Esophagus squamous epithelium (tissue), 4 donors: ENCODE measurements at regions not wholly inside any gene's neighbourhood (a gene's known extent, or its start where the extent isn't known, plus 50 kb on each side); places are given as distances from the start of the nearest gene placed in this dataset.

Experiments used
- POLR2A ChIP-seq, 4 donors: fragments of 450-650 bp; IDR thresholded peaks; one replicate each; pipeline ENCODE4 v1.6.1; 2017; ENCODE audit warnings: antibody characterized with exemption in 4 of 4, mild to moderate bottlenecking in 4 of 4, moderate library complexity in 3 of 4
- TF ChIP-seq, protein P1 (sequence below), 6 experiments: fragments of 450-650 bp in 4 of 6; fragments of 200-600 bp in 2 of 6; sonication (generic) in 2 of 6; IDR thresholded peaks; one replicate each; pipeline ENCODE4 v1.5.1; 2016 to 2019; ENCODE audit warnings: antibody characterized with exemption in 6 of 6, mild to moderate bottlenecking in 4 of 6, moderate library complexity in 4 of 6

GRCh38 chr7:46108272-46108671 is 187.2 kb upstream of the IGFBP3 start:
- TF ChIP-seq, protein P1, sequence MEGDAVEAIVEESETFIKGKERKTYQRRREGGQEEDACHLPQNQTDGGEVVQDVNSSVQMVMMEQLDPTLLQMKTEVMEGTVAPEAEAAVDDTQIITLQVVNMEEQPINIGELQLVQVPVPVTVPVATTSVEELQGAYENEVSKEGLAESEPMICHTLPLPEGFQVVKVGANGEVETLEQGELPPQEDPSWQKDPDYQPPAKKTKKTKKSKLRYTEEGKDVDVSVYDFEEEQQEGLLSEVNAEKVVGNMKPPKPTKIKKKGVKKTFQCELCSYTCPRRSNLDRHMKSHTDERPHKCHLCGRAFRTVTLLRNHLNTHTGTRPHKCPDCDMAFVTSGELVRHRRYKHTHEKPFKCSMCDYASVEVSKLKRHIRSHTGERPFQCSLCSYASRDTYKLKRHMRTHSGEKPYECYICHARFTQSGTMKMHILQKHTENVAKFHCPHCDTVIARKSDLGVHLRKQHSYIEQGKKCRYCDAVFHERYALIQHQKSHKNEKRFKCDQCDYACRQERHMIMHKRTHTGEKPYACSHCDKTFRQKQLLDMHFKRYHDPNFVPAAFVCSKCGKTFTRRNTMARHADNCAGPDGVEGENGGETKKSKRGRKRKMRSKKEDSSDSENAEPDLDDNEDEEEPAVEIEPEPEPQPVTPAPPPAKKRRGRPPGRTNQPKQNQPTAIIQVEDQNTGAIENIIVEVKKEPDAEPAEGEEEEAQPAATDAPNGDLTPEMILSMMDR (IDR thresholded peaks at IDR 0.05), result no peak
- no peak for TF ChIP-seq POLR2A (IDR thresholded peaks at IDR 0.05)
